NCI-H2196 treated with DMSO at 0.1 percent for 48 hours (cell line): ENCODE measurements at regions not wholly inside any gene's neighbourhood (a gene's known extent, or its start where the extent isn't known, plus 50 kb on each side); places are given as distances from the start of the nearest gene placed in this dataset.
"Not testable (repeated sequence)": the region's sequence is repeated elsewhere in the genome, so short reads cannot be mapped to it uniquely, and the experiment has no call there.

Experiments
- DNase-seq: peaks from one replicate; lab custom pipeline; 2025; ENCODE audit not compliant: unreplicated experiment; lab: John Stamatoyannopoulos, UW

DNA sequence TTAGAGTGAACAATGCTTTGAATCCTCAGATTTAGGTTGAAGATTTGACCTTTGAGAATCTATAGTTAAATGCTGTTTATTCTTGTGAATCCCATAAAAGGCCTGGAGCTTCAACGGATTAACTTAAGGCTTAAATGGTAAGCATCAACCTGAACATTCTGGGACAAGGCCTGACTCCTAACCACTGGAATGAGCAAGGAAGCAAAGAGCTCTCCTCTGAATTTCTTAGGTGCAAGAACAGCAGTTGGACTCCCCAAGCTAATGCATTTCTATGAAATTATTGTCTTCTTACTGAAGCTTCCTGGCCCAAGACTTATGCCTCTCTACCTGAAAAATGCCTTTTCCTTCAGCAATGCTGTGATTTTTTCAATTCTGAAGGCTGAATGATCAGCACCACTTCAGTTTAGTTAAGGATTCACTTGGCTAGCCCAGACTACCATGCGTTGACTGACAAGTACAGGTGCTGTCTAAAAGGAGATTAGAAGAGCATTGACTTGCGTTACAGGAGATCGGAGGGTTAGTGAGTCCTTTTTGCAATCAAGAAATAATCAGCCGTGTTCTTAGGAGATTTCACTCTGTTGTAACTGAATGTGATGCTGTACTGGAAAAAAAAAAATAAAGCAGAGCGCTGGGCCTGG lies 178.5 kb downstream of the ZC3H11B start:
- no peak for DNase-seq

DNA sequence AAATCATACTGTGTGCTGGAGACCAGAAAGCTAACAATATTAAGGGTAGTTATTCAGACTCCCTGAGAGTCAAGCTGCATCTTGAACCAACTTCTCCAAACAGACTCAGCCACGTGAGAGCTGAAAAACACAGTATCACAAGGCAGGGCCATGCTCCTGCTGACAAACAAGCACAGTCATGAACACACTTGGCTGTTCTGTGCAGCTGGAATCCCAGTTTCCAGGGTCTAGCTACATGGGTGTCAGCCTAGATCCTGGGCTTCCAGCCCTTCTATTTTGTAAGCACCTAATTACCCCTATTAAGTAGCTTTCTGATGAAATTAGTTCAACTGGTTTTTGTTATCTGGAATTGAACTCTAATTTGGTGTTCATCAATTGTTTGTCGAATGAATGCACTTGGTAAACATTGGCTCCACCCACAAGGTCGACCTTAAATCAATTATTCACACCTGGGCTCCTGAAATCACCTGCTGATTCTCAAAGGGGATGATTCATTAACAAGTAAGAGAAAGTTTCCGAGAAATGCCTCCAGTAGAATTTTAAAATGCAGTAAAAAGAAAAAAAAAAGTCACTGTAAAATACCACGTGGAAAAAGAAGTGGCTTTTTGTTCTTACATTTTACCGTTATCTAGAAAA lies 179.3 kb downstream of the ZC3H11B start:
- DNase-seq, result no peak

DNA sequence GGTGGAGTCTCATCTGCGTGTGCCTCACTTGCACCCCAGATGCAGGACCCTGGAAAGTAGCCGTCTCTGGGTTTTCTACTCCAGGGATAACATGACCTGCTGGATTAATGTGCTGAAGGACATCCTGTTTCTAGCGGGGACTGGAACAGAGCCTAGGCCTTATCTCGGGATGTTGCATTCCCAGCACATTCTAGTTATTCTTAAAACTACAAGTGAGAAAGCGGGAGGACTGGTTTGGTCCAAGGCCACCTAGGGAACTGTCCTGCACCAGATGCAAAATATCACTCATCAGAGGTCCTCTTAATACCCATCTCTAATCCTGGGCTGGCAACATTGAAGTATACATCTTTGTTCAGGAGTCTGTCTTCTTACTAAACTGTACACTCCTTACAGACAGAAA lies 179.9 kb downstream of the ZC3H11B start:
- no peak for DNase-seq

DNA sequence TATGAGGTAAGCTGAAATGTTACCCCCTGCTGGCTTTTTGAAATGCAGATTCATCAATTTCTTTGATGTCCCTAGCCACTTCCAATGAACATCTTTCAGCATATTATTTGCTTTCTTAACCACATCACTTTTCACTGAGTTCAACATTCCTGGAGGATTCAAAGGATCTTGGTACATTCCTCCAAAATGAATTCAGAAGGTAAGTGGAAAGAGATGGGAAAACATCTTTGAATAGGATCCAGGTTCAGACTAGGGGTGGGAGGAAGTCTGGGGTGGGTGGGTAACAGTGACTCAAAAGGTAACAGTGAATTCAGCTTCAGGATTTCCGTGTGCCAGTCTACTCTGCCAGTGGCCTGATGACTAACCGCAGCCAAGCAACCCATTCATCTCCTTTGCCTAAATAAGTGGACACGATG lies 180.7 kb downstream of the ZC3H11B start:
- no peak for DNase-seq

DNA sequence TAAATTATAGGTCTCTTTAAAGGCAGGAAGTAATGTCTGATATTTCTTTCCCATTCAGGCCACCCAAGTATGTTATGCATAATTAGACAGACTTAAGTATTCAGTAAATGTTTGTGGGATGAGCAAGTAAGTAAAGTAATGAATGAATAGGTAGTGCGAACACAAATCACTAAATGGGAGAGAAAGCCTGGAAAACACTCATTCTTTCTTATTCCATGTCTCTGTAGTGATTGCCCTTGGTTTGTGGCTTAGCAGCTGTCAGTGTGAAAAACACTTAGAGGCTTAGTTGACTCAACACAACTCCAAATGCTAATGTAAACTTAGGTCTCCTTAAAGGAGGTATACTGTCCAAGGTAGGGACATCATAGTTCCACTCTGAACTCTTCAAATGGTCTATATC lies 182.5 kb downstream of the ZC3H11B start:
- DNase-seq, result no peak

DNA sequence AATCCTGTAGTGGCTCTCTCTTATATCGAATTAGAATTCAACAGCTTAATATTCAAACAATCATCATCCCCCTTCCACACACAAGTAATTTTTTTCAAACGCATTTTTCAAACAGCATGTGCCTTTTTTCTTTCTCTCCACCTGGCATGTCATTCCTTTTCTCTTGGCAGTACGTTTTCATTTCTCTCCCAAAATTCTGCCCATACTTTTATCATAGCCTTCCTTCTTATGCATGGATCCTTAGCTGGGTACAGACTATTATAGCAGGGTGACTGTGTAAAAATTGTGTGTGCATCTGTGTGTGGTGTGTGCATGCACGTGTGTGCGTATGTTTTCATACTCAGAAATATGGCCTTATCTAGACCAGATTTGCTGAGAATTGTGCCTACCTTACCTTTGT lies 184.3 kb downstream of the ZC3H11B start:
- DNase-seq, result no peak

DNA sequence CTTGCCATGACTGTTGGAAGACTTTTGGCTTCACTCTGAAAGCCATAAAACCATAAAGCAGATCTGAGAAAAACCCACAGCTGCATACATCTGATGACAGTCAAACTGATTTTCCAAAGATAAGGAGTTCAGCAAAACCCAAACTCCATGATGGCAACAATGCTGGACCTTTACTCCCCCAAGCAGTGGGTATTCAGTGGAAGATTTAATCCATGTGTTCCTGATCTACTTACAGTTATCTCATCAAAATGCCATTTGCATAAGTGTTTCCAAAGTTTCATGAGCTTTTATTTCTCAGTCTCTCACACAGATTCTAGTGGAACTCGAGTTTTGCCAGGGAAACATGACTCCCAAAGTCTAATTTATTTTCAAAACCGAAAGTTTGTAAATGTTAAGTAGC lies 184.9 kb downstream of the ZC3H11B start:
- no peak for DNase-seq

DNA sequence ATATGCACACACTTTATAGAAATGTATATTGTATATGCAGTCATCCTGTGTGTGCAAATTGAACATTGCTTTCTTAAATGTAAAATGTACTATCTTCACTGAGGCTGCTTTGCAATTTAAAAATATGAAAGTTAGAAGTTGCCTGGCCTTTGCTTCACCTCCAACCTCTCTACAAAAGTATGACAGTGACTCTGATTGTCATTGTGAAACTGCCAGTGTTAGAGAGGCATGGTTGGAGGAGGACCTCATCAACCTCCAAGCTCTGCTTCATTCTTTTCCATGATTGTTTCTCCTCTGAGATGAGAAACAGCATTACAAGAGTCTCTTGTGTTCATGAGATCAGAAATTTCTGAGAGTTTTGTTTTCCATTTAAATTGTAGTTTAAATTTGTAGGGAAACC lies 185.5 kb downstream of the ZC3H11B start:
- no peak for DNase-seq

DNA sequence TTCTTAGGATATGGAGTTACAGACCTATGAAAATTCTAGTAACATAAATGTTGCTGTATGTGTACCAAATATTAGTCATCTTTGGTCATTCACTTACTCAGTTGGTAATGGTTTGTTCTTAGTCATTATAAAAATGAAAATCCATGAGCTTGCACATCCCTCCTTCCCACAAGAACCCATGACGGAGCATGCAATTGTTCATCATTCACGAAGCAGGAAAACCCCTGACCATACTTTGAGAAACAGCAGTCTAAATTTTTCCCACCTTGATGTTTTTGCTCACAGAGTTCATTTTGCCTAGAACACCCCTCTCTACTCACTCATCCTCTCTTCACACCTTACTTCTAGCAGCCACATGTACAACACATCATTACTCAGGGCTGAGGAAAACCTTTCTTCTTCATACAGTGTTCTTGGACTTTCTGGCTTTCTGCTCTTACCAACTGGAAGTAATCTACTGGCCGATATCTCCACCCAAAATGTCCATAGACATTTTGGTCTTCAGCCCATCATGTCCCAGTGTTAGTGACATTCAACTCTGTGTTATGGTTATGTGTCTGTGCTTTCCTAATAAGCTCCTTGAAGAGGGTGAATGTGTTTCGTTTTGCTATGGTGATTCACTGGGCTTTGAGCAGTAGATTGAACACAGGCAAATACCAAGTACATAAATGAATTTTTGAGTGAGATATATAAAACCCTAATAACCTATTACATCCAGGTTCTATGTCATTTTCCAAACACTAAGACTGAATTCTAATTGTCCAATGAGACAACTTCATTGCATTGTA lies 189.9 kb downstream of the ZC3H11B start:
- no peak for DNase-seq

DNA sequence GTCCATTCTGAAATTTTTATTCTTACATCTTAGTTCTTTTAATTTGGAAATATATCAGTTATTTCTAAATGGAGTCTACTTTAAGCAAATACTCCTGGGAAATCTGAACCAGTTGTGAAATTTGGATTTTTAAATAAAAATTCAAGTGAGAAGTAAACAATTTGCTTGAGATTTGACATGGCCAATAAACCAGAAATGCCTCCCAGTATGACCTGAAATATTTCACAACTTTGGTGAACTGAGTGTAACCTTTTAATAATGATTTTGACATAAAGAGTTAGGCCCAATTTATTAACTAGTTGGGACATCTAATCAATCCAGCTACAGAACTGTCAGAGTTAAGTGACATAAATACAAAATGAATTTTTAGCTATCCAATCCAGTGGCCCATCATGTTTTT lies 192.0 kb downstream of the ZC3H11B start:
- no peak for DNase-seq

DNA sequence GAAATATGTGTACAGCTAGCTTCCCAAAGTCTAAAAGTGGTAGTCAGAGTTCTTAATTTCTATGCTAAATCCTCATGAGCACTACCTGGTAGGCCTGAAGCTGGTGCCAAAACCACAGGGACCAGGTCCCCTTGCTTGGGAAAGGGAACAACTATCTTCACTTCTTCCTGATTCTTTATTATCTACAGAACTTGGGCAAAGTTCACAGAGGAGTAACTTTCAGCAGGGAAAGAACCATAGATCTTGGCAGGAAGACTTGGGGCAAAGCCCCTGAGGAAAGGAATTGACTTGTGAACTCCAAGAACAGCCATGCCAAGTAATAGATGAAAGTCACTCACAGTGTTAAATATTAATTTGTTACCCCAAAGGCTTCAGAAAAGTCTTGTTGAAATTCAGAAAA lies 193.0 kb downstream of the ZC3H11B start:
- DNase-seq, result no peak

DNA sequence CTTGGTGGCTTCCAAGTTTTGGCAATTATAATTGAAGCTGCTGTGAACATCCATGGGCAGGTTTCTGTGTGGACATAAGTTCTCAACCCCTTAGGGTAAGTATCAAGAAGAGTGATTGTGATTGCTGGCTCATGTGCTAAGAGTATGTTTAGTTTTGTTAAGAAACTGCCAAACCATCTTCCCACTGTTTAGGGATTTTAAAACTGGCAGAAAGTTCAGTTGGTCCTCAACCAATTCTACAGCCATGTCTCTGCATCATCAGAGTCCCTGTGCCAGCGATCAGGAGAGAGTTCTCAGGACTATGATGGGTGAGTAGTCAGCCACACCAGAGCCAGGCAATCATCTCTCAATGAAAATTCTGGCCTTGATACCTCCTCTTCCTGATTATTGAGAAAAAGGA lies 193.8 kb downstream of the ZC3H11B start:
- no peak for DNase-seq

DNA sequence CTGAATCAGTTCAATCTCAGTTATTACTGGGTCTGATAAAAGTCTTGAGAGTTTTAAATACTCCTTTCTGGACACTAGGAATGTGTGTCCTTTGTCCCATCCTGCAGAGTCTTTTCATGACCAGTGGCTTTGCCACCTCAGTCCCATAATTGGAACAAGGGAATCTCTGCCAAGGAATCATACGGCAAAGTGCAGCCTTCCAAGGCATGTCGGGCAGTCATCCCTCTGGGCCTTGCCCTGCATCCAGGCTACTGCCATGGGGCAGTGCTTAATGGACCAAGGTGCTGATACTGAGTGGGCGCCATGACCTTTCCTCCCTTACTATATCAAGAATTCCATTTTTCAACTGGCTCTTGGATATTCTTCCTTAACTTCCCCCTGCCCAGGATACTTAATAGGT lies 195.3 kb downstream of the ZC3H11B start:
- no peak for DNase-seq

DNA sequence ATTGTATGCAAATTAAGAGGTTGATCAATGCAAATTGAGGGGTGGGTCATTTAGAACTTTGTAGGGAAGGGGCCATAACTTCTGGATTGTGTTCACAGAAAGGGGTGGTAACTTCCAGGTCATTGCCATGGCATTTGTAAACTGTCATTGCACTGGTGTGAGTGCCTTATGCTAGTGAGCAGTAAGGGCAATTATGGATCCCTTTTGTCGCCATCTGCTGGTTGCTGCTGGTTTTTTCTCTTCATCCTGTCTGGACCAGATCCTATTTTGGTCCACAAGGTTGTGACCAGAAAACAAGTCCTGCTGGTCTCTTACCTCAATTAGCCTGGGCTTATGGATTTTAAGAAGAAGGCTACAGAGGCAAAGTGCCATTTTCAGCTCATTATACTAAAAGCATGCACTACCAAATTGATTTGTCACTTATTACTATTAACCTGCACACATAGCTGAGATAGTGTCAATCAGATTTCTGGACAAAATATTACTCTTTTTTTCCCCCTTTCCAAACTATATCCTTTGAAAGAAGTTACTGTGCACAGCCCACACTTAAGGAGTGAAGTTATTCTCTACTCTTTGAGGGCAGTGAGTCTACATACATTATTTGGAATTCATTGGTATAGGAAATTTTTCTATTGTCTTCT lies 196.2 kb downstream of the ZC3H11B start:
- peak; percentile 6 for DNase-seq

DNA sequence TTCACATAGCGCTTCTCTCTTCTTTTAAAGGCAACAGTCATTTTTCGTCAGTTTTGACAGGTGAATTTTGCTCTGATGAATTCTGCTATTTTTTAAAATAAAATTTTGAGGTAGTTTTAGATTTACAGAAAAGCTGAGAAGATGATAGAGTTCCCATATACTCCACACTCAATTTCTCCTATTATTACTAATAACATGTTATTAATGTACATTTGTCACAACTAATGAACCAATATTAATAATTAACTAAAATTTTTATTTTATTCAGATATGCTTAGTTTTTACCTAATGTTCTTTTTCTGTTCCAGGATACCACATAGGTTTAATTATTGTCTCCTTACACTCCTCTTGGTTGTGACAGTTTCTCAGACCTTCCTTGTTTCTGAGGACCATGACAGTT lies 197.0 kb downstream of the ZC3H11B start:
- no peak for DNase-seq

DNA sequence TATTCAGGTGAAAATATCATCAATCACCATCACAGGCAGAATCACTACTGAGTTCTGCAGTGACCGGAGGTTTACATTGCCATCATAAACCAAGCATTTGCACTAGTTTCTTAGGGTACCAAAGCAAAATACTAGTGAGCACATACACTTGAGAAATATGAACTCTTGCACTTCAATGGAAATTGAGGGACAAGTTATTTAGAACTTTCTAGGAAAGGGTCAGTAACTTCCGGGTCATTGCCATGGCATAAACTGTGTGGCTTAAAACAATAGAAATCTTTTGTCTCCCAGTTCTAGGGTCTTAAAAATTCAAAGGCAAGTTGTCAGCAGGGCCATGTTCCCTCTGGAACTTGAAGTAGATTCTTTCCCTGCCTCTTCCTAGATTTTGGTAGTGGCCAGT lies 197.5 kb downstream of the ZC3H11B start:
- no peak for DNase-seq

DNA sequence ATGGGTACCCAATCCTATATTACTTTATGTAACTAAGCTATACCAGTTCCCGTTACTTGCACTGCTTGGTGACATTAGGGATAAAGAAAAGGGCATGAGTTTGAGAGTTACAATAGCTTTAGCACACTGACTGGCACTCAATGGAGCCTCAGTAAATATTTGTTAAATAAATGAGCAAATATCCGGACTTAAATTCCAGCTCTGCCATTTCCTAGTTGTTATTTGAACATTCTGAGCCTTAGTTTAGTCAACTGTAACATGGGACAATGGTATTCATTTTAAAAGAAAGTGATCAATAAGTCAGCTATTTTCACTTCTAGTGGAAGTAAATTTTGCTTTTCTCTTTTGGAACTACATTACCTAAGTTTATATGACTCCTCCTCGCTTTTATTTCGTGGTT lies 198.7 kb downstream of the ZC3H11B start:
- DNase-seq, result no peak

DNA sequence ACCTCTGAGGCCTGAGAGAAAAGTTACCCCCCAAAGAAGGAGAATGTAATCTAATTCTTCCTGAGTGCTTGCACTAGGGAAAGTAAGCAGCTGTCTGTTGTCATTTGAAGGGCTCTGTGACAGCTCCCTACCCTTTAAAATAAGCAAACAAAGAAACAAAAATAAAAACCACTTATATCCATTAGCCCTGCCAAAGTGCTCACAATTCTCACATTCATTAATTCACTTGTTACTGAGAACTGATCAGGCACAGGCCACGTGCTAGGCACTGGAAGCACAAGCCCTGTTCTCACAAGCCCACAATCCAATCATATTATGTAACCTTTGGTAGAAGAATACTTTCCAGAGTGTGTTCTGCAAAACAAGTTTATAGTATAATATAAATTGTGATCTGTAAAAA lies 199.4 kb downstream of the ZC3H11B start:
- no peak for DNase-seq

DNA sequence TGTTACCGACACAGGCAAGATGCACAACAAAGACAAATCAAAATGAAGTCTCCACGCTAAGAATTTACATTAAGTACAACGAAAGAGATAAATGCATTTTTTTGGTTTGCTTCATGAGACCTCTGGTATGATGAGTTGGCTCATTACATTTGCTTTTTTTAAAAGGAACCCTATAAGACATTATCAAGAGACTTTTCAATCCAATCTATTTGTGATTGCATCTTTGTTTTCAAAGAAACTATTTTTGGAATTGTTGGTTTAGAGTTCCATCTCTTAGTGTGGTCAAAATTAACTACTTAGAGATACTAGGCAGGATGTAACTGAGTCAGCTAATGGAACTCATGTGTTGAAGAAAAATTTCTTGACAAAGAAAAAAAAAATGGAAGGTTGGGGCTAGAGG lies 200.1 kb downstream of the ZC3H11B start:
- DNase-seq, result no peak

DNA sequence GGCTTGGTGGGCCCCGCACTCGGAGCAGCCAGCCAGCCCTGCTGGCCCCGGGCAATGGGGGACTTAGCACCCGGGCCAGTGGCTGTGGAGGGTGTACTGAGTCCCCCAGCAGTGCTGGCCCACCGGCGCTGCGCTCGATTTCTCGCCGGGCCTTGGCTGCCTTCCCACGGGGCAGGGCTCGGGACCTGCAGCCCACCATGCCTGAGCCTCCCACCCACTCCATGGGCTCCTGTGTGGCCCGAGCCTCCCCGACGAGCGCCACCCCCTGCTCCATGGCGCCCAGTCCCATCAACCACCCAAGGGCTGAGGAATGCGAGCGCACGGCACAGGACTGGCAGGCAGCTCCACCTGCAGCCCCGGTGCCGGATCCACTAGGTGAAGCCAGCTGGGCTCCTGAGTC lies 202.2 kb downstream of the ZC3H11B start:
- not testable (repeated sequence) for DNase-seq

DNA sequence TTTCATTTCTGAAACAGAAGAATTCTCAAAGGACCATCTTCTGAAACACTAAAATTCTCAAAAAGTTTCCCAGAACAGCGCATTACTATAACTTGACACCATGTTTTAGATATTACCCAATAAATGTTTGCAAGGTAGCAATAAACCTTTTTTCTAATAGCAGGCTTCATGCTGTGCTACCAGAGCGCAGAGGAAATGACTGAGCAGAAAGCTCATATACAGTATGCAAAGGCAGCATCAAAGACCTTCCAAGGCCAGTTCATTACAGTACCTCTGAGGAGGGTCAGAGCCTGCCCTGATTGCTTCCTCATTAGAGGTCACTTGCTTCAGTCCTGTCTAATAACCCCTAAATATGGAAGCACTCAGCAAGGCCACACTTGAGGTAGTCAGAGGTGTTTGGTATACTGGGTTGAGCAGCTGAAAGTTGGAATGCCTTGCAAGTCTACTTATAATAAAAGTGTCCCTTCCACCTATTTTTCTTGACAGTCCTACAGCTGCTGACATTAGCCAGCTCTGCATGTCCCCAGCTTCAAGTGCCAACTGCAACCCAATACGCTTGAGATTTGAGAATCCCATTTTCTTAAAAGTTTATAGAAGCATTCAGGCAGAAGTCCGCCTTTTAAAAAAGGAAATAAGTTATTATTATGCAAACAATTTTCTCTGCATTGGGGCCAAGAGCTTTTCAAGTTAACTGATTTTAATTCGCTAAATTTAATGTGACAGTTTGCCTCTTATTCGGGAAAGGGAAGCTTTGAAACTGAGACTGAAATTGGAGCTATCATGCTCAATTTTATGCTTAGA lies 207.2 kb downstream of the ZC3H11B start:
- no peak for DNase-seq
